ENCODE measurements at regions not wholly inside any gene's neighbourhood (a gene's known extent, or its start where the extent isn't known, plus 50 kb on each side); places are given as distances from the start of the nearest gene placed in this dataset.
"Not testable (repeated sequence)": the region's sequence is repeated elsewhere in the genome, so short reads cannot be mapped to it uniquely, and the experiment has no call there.

- Histone ChIP-seq H3K36me3 (no peaks in the 10 kb centered on the region), H3K4me1 (no peaks in the 10 kb centered on the region), H3K27ac (no peak overlapping the region), H3K9me3 (no peaks in the 10 kb centered on the region), H3K4me3 (no peak overlapping the region), H3K27me3 (no peaks in the 10 kb centered on the region)
- TF ChIP-seq POLR2A (IDR thresholded peaks at IDR 0.05) (no peak), POLR2AphosphoS5 (IDR thresholded peaks at IDR 0.05) (no peak), CTCF (IDR thresholded peaks at IDR 0.05) (no peak)
- DNase-seq (ENCODE audit: low spot score in 2 of 2): no peak
- intact Hi-C loops (cut with DNase I; ENCODE audit: low total_unique reads): no loop called here
These were observed 377.2 kb upstream of the SGO1 start for GRCh38 chr3:20563251-20563650.

- Histone ChIP-seq H3K4me1 (no peaks in the 10 kb centered on the region), H3K27me3 (no peaks in the 10 kb centered on the region), H3K9me3 (no peaks in the 10 kb centered on the region), H3K27ac (no peak overlapping the region), H3K4me3 (no peak overlapping the region), H3K36me3 (no peaks in the 10 kb centered on the region)
- intact Hi-C loops (cut with DNase I; ENCODE audit: low total_unique reads): no loop called here
- DNase-seq (ENCODE audit: low spot score in 2 of 2): no peak
- TF ChIP-seq CTCF (IDR thresholded peaks at IDR 0.05) (no peak), POLR2AphosphoS5 (IDR thresholded peaks at IDR 0.05) (no peak), POLR2A (IDR thresholded peaks at IDR 0.05) (no peak)
These were observed 375.2 kb upstream of the SGO1 start for GRCh38 chr3:20561166-20561565.

GRCh38 chr3:20560446-20560845 lies 374.4 kb upstream of the SGO1 start:
- H3K27me3 ChIP-seq; DNase-seq (ENCODE audit: low spot score in 2 of 2); H3K9me3 ChIP-seq; H3K4me1 ChIP-seq; H3K4me3 ChIP-seq; intact Hi-C loops (cut with DNase I; ENCODE audit: low total_unique reads); H3K36me3 ChIP-seq; H3K27ac ChIP-seq: not testable (repeated sequence)

GRCh38 chr3:20558161-20558560 lies 372.2 kb upstream of the SGO1 start:
- intact Hi-C loops (cut with DNase I; ENCODE audit: low total_unique reads): no loop called here
- Histone ChIP-seq H3K36me3 (no peaks in the 10 kb centered on the region), H3K27me3 (no peaks in the 10 kb centered on the region), H3K4me3 (no peak overlapping the region), H3K9me3 (no peaks in the 10 kb centered on the region), H3K4me1 (no peaks in the 10 kb centered on the region), H3K27ac (no peak overlapping the region)
- TF ChIP-seq POLR2AphosphoS5 (IDR thresholded peaks at IDR 0.05): no peak
- no peak for TF ChIP-seq CTCF (IDR thresholded peaks at IDR 0.05)
- TF ChIP-seq POLR2A (IDR thresholded peaks at IDR 0.05): no peak
- no peak for DNase-seq (ENCODE audit: low spot score in 2 of 2)

- TF ChIP-seq CTCF (IDR thresholded peaks at IDR 0.05) (no peak), POLR2A (IDR thresholded peaks at IDR 0.05) (no peak), POLR2AphosphoS5 (IDR thresholded peaks at IDR 0.05) (no peak)
- Histone ChIP-seq H3K9me3 (no peaks in the 10 kb centered on the region), H3K27ac (no peak overlapping the region), H3K4me1 (no peaks in the 10 kb centered on the region), H3K36me3 (no peaks in the 10 kb centered on the region), H3K4me3 (no peak overlapping the region), H3K27me3 (no peaks in the 10 kb centered on the region)
- DNase-seq (ENCODE audit: low spot score in 2 of 2): no peak
- intact Hi-C loops (cut with DNase I; ENCODE audit: low total_unique reads): no loop called here
These were observed 370.7 kb upstream of the SGO1 start for GRCh38 chr3:20556661-20557060.

GRCh38 chr3:20552605-20553275 lies 366.7 kb upstream of the SGO1 start:
- H3K4me1 ChIP-seq: no peaks in the 10 kb centered on the region
- no peaks in the 10 kb centered on the region for H3K27me3 ChIP-seq
- intact Hi-C loops (cut with DNase I; ENCODE audit: low total_unique reads): no loop called here
- H3K9me3 ChIP-seq: no peaks in the 10 kb centered on the region
- no peak for TF ChIP-seq POLR2AphosphoS5 (IDR thresholded peaks at IDR 0.05)
- TF ChIP-seq POLR2A (IDR thresholded peaks at IDR 0.05): no peak
- no peak for TF ChIP-seq CTCF (IDR thresholded peaks at IDR 0.05)
- DNase-seq (ENCODE audit: low spot score in 2 of 2): no peak
- no peak overlapping the region for H3K27ac ChIP-seq
- H3K36me3 ChIP-seq: no peaks in the 10 kb centered on the region
- H3K4me3 ChIP-seq: no peak overlapping the region

- H3K9me3 ChIP-seq; H3K27ac ChIP-seq; DNase-seq (ENCODE audit: low spot score in 2 of 2); intact Hi-C loops (cut with DNase I; ENCODE audit: low total_unique reads); H3K4me1 ChIP-seq; H3K4me3 ChIP-seq; H3K27me3 ChIP-seq; H3K36me3 ChIP-seq: not testable (repeated sequence)
These were observed 361.6 kb upstream of the SGO1 start for GRCh38 chr3:20547361-20548269.
